ENCODE measurements at regions not wholly inside any gene's neighbourhood (a gene's known extent, or its start where the extent isn't known, plus 50 kb on each side); places are given as distances from the start of the nearest gene placed in this dataset.
"Not testable (repeated sequence)": the region's sequence is repeated elsewhere in the genome, so short reads cannot be mapped to it uniquely, and the experiment has no call there.

GRCh38 chr2:22449696-22450095 is 935.3 kb upstream of the KLHL29 start:
- no peak for DNase-seq

- no peak for DNase-seq
Measured at GRCh38 chr2:22450831-22451230, 934.1 kb upstream of the KLHL29 start.

GRCh38 chr2:22454826-22455485 is 930.0 kb upstream of the KLHL29 start:
- peak; percentile 77 for DNase-seq

- no peak for DNase-seq
Measured at GRCh38 chr2:22458440-22458839, 926.5 kb upstream of the KLHL29 start.

GRCh38 chr2:22475103-22475502 is 909.9 kb upstream of the KLHL29 start:
- DNase-seq: not testable (repeated sequence)

- no peak for DNase-seq
Measured at GRCh38 chr2:22478329-22478728, 906.6 kb upstream of the KLHL29 start.

GRCh38 chr2:22481486-22482259 is 903.3 kb upstream of the KLHL29 start:
- DNase-seq: peak; percentile 30

- DNase-seq: no peak
Measured at GRCh38 chr2:22483036-22483435, 901.9 kb upstream of the KLHL29 start.

GRCh38 chr2:22485486-22485885 is 899.5 kb upstream of the KLHL29 start:
- DNase-seq: no peak

- DNase-seq: no peak
Measured at GRCh38 chr2:22486343-22486742, 898.6 kb upstream of the KLHL29 start.

GRCh38 chr2:22487036-22487435 is 897.9 kb upstream of the KLHL29 start:
- DNase-seq: no peak

- no peak for DNase-seq
Measured at GRCh38 chr2:22487541-22487940, 897.4 kb upstream of the KLHL29 start.

- no peak for DNase-seq
Measured at GRCh38 chr2:22491442-22491841, 893.5 kb upstream of the KLHL29 start.

- DNase-seq: no peak
Measured at GRCh38 chr2:22494156-22494555, 890.8 kb upstream of the KLHL29 start.

- no peak for DNase-seq
Measured at GRCh38 chr2:22497064-22497463, 887.9 kb upstream of the KLHL29 start.

- no peak for DNase-seq
Measured at GRCh38 chr2:22497789-22498188, 887.2 kb upstream of the KLHL29 start.

GRCh38 chr2:22499082-22499839 is 885.7 kb upstream of the KLHL29 start:
- no peak for DNase-seq

- no peak for DNase-seq
Measured at GRCh38 chr2:22500555-22500935, 884.4 kb upstream of the KLHL29 start.

GRCh38 chr2:22501851-22502250 is 883.1 kb upstream of the KLHL29 start:
- DNase-seq: no peak

- DNase-seq: no peak
Measured at GRCh38 chr2:22513563-22513962, 871.4 kb upstream of the KLHL29 start.

- no peak for DNase-seq
Measured at GRCh38 chr2:22517141-22517540, 867.8 kb upstream of the KLHL29 start.

GRCh38 chr2:22518641-22519040 is 866.3 kb upstream of the KLHL29 start:
- DNase-seq: peak; percentile 3

GRCh38 chr2:22520369-22521288 is 864.4 kb upstream of the KLHL29 start:
- no peak for DNase-seq

Data from fibroblast of skin of right quadriceps (primary cell).